ENCODE measurements at regions not wholly inside any gene's neighbourhood (a gene's known extent, or its start where the extent isn't known, plus 50 kb on each side); places are given as distances from the start of the nearest gene placed in this dataset.
"Not testable (repeated sequence)": the region's sequence is repeated elsewhere in the genome, so short reads cannot be mapped to it uniquely, and the experiment has no call there.

- no peaks in the 10 kb centered on the region for H3K36me3 ChIP-seq (ENCODE audit: control insufficient read depth, insufficient read depth, low read length)
- TF ChIP-seq, protein P1, sequence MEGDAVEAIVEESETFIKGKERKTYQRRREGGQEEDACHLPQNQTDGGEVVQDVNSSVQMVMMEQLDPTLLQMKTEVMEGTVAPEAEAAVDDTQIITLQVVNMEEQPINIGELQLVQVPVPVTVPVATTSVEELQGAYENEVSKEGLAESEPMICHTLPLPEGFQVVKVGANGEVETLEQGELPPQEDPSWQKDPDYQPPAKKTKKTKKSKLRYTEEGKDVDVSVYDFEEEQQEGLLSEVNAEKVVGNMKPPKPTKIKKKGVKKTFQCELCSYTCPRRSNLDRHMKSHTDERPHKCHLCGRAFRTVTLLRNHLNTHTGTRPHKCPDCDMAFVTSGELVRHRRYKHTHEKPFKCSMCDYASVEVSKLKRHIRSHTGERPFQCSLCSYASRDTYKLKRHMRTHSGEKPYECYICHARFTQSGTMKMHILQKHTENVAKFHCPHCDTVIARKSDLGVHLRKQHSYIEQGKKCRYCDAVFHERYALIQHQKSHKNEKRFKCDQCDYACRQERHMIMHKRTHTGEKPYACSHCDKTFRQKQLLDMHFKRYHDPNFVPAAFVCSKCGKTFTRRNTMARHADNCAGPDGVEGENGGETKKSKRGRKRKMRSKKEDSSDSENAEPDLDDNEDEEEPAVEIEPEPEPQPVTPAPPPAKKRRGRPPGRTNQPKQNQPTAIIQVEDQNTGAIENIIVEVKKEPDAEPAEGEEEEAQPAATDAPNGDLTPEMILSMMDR (IDR thresholded peaks at IDR 0.05; ENCODE audit: insufficient read depth, low read length, poor library complexity, severe bottlenecking) = no peak
These were observed 188.6 kb upstream of the FKBP1C start for GRCh38 chr6:63022631-63023030.

DNA sequence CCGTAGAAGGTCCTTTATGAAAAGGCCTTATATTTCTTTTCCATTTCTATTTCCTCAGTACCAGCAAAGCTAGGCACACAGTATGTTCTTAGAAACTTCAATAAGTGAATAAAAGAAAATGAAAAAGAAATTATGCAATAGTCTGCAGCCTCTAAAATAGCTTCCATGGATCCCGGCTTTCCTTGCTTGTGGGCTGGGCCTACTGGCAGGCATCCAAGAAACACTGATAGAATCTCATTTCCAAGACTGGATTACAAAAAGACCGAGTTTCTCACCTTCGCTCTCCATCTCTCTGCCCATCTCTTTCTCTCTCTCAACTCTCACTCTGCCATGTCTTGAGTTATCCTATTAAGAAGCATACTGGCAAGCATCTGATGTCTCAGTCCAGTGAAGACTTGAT lies 187.5 kb upstream of the FKBP1C start:
- Histone ChIP-seq H3K36me3 (ENCODE audit: control insufficient read depth, insufficient read depth, low read length) (no peaks in the 10 kb centered on the region), H3K4me3 (replicated peaks; ENCODE audit: low read depth, low read length) (no peak overlapping the region), H3K27me3 (replicated peaks; ENCODE audit: control insufficient read depth, insufficient read depth, low read length) (no peaks in the 10 kb centered on the region)
- TF ChIP-seq, protein P1 (IDR thresholded peaks at IDR 0.05; ENCODE audit: insufficient read depth, low read length, poor library complexity, severe bottlenecking) = no peak
- no peak for DNase-seq (ENCODE audit: extremely low read depth, insufficient read length)

More at GRCh38 chr6:63022631-63023030, 188.6 kb upstream of the FKBP1C start:
- Histone ChIP-seq H3K4me3 (replicated peaks; ENCODE audit: low read depth, low read length) (no peak overlapping the region), H3K27me3 (replicated peaks; ENCODE audit: control insufficient read depth, insufficient read depth, low read length) (no peaks in the 10 kb centered on the region)
- no peak for DNase-seq (ENCODE audit: extremely low read depth, insufficient read length)

- H3K36me3 ChIP-seq (ENCODE audit: control insufficient read depth, insufficient read depth, low read length) = no peaks in the 10 kb centered on the region
- H3K27me3 ChIP-seq (replicated peaks; ENCODE audit: control insufficient read depth, insufficient read depth, low read length) = no peaks in the 10 kb centered on the region
- TF ChIP-seq, protein P1 (IDR thresholded peaks at IDR 0.05; ENCODE audit: insufficient read depth, low read length, poor library complexity, severe bottlenecking) = no peak
- H3K4me3 ChIP-seq (replicated peaks; ENCODE audit: low read depth, low read length) = no peak overlapping the region
- DNase-seq (ENCODE audit: extremely low read depth, insufficient read length) = no peak
These were observed 162.1 kb upstream of the FKBP1C start for GRCh38 chr6:63049216-63049615.

DNA sequence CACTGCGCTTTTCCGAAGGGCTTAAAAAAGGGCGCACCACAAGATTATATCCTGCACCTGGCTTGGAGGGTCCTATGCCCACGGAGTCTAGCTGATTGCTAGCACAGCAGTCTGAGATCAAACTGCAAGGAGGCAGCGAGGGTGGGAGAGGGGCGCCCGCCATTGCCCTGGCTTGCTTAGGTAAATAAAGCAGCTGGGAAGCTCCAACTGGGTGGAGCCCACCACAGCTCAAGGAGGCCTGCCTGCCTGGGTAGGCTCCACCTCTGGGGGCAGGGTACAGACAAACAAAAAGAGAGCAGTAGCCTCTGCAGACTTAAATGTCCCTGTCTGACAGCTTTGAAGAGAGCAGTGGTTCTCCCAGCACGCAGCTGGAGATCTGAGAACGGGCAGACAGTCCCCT lies 158.1 kb upstream of the FKBP1C start:
- H3K4me3 ChIP-seq (replicated peaks; ENCODE audit: low read depth, low read length); DNase-seq (ENCODE audit: extremely low read depth, insufficient read length); H3K36me3 ChIP-seq (ENCODE audit: control insufficient read depth, insufficient read depth, low read length); H3K27me3 ChIP-seq (replicated peaks; ENCODE audit: control insufficient read depth, insufficient read depth, low read length): not testable (repeated sequence)

GRCh38 chr6:63058601-63059000 lies 152.7 kb upstream of the FKBP1C start:
- Histone ChIP-seq H3K4me3 (replicated peaks; ENCODE audit: low read depth, low read length) (no peak overlapping the region), H3K27me3 (replicated peaks; ENCODE audit: control insufficient read depth, insufficient read depth, low read length) (no peaks in the 10 kb centered on the region), H3K36me3 (ENCODE audit: control insufficient read depth, insufficient read depth, low read length) (no peaks in the 10 kb centered on the region)
- TF ChIP-seq, protein P1 (IDR thresholded peaks at IDR 0.05; ENCODE audit: insufficient read depth, low read length, poor library complexity, severe bottlenecking) = no peak
- DNase-seq (ENCODE audit: extremely low read depth, insufficient read length) = no peak

GRCh38 chr6:63063631-63064271 lies 147.5 kb upstream of the FKBP1C start:
- Histone ChIP-seq H3K4me3 (replicated peaks; ENCODE audit: low read depth, low read length) (no peak overlapping the region), H3K36me3 (ENCODE audit: control insufficient read depth, insufficient read depth, low read length) (no peaks in the 10 kb centered on the region), H3K27me3 (replicated peaks; ENCODE audit: control insufficient read depth, insufficient read depth, low read length) (no peaks in the 10 kb centered on the region)
- TF ChIP-seq, protein P1 (IDR thresholded peaks at IDR 0.05; ENCODE audit: insufficient read depth, low read length, poor library complexity, severe bottlenecking) = no peak
- DNase-seq (ENCODE audit: extremely low read depth, insufficient read length) = no peak

All from GM06990 (cell line).